IPS-18c (cell line): ENCODE measurements at regions not wholly inside any gene's neighbourhood (a gene's known extent, or its start where the extent isn't known, plus 50 kb on each side); places are given as distances from the start of the nearest gene placed in this dataset.
"Not testable (repeated sequence)": the region's sequence is repeated elsewhere in the genome, so short reads cannot be mapped to it uniquely, and the experiment has no call there.

Experiments used
- H3K4me3 ChIP-seq: 2 replicates; pipeline ENCODE4 v1.7.0; 2013; ENCODE audit warnings: low read depth, mild to moderate bottlenecking, low read length, moderate library complexity; ENCODE audit not compliant: insufficient read depth
- H3K9me3 ChIP-seq: one replicate; pipeline ENCODE4 v1.6.1; 2013; ENCODE audit warnings: mild to moderate bottlenecking, low read length, moderate library complexity; ENCODE audit not compliant: control insufficient read depth, insufficient read depth

- Histone ChIP-seq H3K4me3 (no peak overlapping the region), H3K9me3 (peaks cover 15% of the 10 kb centered on the region)
Measured at GRCh38 chrX:906586-906985, 276.0 kb downstream of the SHOX start.

GRCh38 chrX:905848-906566 is 275.4 kb downstream of the SHOX start:
- H3K9me3 ChIP-seq, result peaks cover 17% of the 10 kb centered on the region
- H3K4me3 ChIP-seq, result no peak overlapping the region

- no peak overlapping the region for H3K4me3 ChIP-seq
- H3K9me3 ChIP-seq, result peaks cover 15% of the 10 kb centered on the region
Measured at GRCh38 chrX:903116-903515, 272.5 kb downstream of the SHOX start.

- Histone ChIP-seq H3K9me3 (peaks cover 12% of the 10 kb centered on the region), H3K4me3 (no peak overlapping the region)
Measured at GRCh38 chrX:896256-896655, 265.7 kb downstream of the SHOX start.

GRCh38 chrX:889966-890651 is 259.5 kb downstream of the SHOX start:
- Histone ChIP-seq H3K9me3 (peaks cover 8% of the 10 kb centered on the region), H3K4me3 (no peak overlapping the region)

GRCh38 chrX:887724-888123 is 257.1 kb downstream of the SHOX start:
- not testable (repeated sequence) for H3K4me3 ChIP-seq

GRCh38 chrX:883588-883987 is 253.0 kb downstream of the SHOX start:
- peaks cover 14% of the 10 kb centered on the region for H3K9me3 ChIP-seq
- H3K4me3 ChIP-seq, result no peak overlapping the region

More at GRCh38 chrX:887724-888123, 257.1 kb downstream of the SHOX start:
- H3K9me3 ChIP-seq, result peaks cover 13% of the 10 kb centered on the region

GRCh38 chrX:879756-880698 is 249.4 kb downstream of the SHOX start:
- not testable (repeated sequence) for H3K4me3 ChIP-seq
- H3K9me3 ChIP-seq, result peaks cover 21% of the 10 kb centered on the region

- Histone ChIP-seq H3K4me3 (no peak overlapping the region), H3K9me3 (peaks cover 23% of the 10 kb centered on the region)
Measured at GRCh38 chrX:874061-874460, 243.5 kb downstream of the SHOX start.

- peaks cover 23% of the 10 kb centered on the region for H3K9me3 ChIP-seq
- no peak overlapping the region for H3K4me3 ChIP-seq
Measured at GRCh38 chrX:873016-873415, 242.4 kb downstream of the SHOX start.

GRCh38 chrX:872090-872489 is 241.5 kb downstream of the SHOX start:
- Histone ChIP-seq H3K9me3 (peaks cover 20% of the 10 kb centered on the region), H3K4me3 (no peak overlapping the region; the same call in 1 of the 2 replicates)

GRCh38 chrX:871626-872025 is 241.0 kb downstream of the SHOX start:
- Histone ChIP-seq H3K9me3 (peaks cover 20% of the 10 kb centered on the region), H3K4me3 (no peak overlapping the region)

GRCh38 chrX:867966-868647 is 237.5 kb downstream of the SHOX start:
- Histone ChIP-seq H3K9me3 (peaks cover 11% of the 10 kb centered on the region), H3K4me3 (no peak overlapping the region; the same call in 1 of the 2 replicates)

GRCh38 chrX:867502-867901 is 236.9 kb downstream of the SHOX start:
- Histone ChIP-seq H3K4me3 (no peak overlapping the region; the same call in 1 of the 2 replicates), H3K9me3 (peaks cover 12% of the 10 kb centered on the region)

- H3K9me3 ChIP-seq, result peaks cover 9% of the 10 kb centered on the region
- H3K4me3 ChIP-seq, result no peak overlapping the region
Measured at GRCh38 chrX:866441-866990, 235.9 kb downstream of the SHOX start.

- Histone ChIP-seq H3K4me3 (no peak overlapping the region), H3K9me3 (peaks cover 5% of the 10 kb centered on the region)
Measured at GRCh38 chrX:865422-865821, 234.8 kb downstream of the SHOX start.

GRCh38 chrX:861921-862320 is 231.3 kb downstream of the SHOX start:
- peaks cover 6% of the 10 kb centered on the region for H3K9me3 ChIP-seq

More at GRCh38 chrX:861921-862320, 231.3 kb downstream of the SHOX start:
- H3K4me3 ChIP-seq, result no peak overlapping the region
